Activated CD4-positive, alpha-beta T cell treated with anti-CD3 and anti-CD28 coated beads, Interleukin-2, amount 10 ng/mL, durations not matched to agents 7 days and 5 days (primary cell): ENCODE measurements at regions not wholly inside any gene's neighbourhood (a gene's known extent, or its start where the extent isn't known, plus 50 kb on each side); places are given as distances from the start of the nearest gene placed in this dataset.
A peak's percentile ranks its signal among the peaks of the same experiment; 100 is the strongest.
"Not testable (repeated sequence)": the region's sequence is repeated elsewhere in the genome, so short reads cannot be mapped to it uniquely, and the experiment has no call there.

ENCODE experiments used
- CTCF ChIA-PET: fragments of 350-600 bp; sonication (Branson Sonifier 250); formaldehyde crosslinking; loops from one replicate; lab custom pipeline; 2021; ENCODE audit warnings: antibody characterized with exemption; lab: Charles Lee
- POLR2A ChIA-PET: fragments of 350-600 bp; sonication (Branson Sonifier 250); formaldehyde crosslinking; loops from one replicate; lab custom pipeline; 2021; ENCODE audit warnings: antibody characterized with exemption; lab: Charles Lee
- DNase-seq: peaks from one replicate; pipeline ENCODE4 v3.0.0-alpha.2; 2020
- H3K27ac Mint-ChIP-seq: one replicate; pipeline ENCODE4 v1.8.0; 2021; ENCODE audit warnings: mild to moderate bottlenecking, moderate library complexity, mixed read lengths
- H3K27me3 Mint-ChIP-seq: one replicate; pipeline ENCODE4 v1.8.0; 2021; ENCODE audit warnings: mixed read lengths
- H3K36me3 Mint-ChIP-seq: one replicate; pipeline ENCODE4 v1.8.0; 2021; ENCODE audit warnings: low read depth, mixed read lengths
- H3K4me1 Mint-ChIP-seq: one replicate; pipeline ENCODE4 v1.8.0; 2021; ENCODE audit warnings: mixed read lengths
- H3K4me3 Mint-ChIP-seq: one replicate; pipeline ENCODE4 v1.8.0; 2021; ENCODE audit warnings: mild to moderate bottlenecking, moderate library complexity, mixed read lengths
- H3K9me3 Mint-ChIP-seq: one replicate; pipeline ENCODE4 v1.8.0; 2021; ENCODE audit warnings: mixed read lengths

- ChIA-PET CTCF (interaction anchor here (1.4 kb wide), 1 partner anchor 10 kb away, joined by 6 read pairs; no protein-coding TSS in a partner anchor), POLR2A (no interaction called here)
- no peak overlapping the region for H3K27ac Mint-ChIP-seq
- peaks cover 18% of the 10 kb centered on the region for H3K27me3 Mint-ChIP-seq
- H3K9me3 Mint-ChIP-seq, result no peaks in the 10 kb centered on the region
- peaks cover 18% of the 10 kb centered on the region for H3K4me1 Mint-ChIP-seq
- no peak overlapping the region for H3K4me3 Mint-ChIP-seq
- H3K36me3 Mint-ChIP-seq, result no peaks in the 10 kb centered on the region
- peak; percentile 22 for DNase-seq
Measured at GRCh38 chr5:79924936-79925893, 65.8 kb downstream of the MTX3 start.

GRCh38 chr5:79923431-79923830 lies 67.6 kb downstream of the MTX3 start:
- no peak overlapping the region for H3K27ac Mint-ChIP-seq
- H3K4me1 Mint-ChIP-seq, result peaks cover 12% of the 10 kb centered on the region
- DNase-seq, result no peak
- no peak overlapping the region for H3K4me3 Mint-ChIP-seq
- H3K27me3 Mint-ChIP-seq, result peaks cover 18% of the 10 kb centered on the region
- H3K36me3 Mint-ChIP-seq, result no peaks in the 10 kb centered on the region
- ChIA-PET POLR2A (no interaction called here), CTCF (interaction anchor here (1.2 to 1.8 kb wide), 2 partner anchors 12 to 16 kb away, joined by 6 read pairs; no protein-coding TSS in a partner anchor)
- no peaks in the 10 kb centered on the region for H3K9me3 Mint-ChIP-seq

- Mint-ChIP-seq H3K9me3 (no peaks in the 10 kb centered on the region), H3K4me1 (peaks cover 4% of the 10 kb centered on the region), H3K4me3 (no peak overlapping the region), H3K27me3 (peaks cover 21% of the 10 kb centered on the region), H3K36me3 (peaks cover under 1% of the 10 kb centered on the region), H3K27ac (no peak overlapping the region)
- CTCF ChIA-PET, result interaction anchor here (1.2 to 1.8 kb wide), 2 partner anchors 13 to 14 kb away, joined by 3 to 6 read pairs; no protein-coding TSS in a partner anchor
- POLR2A ChIA-PET, result no interaction called here
- DNase-seq, result no peak
Measured at GRCh38 chr5:79922626-79923025, 68.4 kb downstream of the MTX3 start.

DNA sequence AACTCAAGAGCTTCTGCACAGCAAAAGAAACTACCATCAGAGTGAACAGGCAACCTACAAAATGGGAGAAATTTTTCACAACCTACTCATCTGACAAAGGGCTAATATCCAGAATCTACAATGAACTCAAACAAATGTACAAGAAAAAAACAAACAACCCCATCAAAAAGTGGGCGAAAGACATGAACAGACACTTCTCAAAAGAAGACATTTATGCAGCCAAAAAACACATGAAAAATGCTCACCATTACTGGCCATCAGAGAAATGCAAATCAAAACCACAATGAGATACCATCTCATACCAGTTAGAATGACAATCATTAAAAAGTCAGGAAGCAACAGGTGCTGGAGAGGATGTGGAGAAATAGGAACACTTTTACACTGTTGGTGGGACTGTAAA lies 83.6 kb downstream of the MTX3 start:
- CTCF ChIA-PET, result not testable (repeated sequence)

DNA sequence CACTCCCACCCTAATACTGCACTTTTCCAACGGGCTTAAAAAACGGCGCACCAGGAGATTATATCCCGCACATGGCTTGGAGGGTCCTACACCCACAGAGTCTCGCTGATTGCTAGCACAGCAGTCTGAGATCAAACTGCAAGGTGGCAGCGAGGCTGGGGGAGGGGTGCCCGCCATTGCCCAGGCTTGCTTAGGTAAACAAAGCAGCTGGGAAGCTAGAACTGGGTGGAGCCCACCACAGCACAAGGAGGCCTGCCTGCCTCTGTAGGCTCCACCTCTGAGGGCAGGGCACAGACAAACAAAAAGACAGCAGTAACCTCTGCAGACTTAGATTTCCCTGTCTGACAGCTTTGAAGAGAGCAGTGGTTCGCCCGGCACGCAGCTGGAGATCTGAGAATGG lies 88.5 kb downstream of the MTX3 start:
- DNase-seq, H3K4me3 Mint-ChIP-seq, H3K9me3 Mint-ChIP-seq, H3K36me3 Mint-ChIP-seq, H3K27ac Mint-ChIP-seq, CTCF ChIA-PET, POLR2A ChIA-PET, H3K4me1 Mint-ChIP-seq: not testable (repeated sequence)
- peaks cover 24% of the 10 kb centered on the region for H3K27me3 Mint-ChIP-seq

More for the DNA sequence above, 83.6 kb downstream of the MTX3 start:
- H3K9me3 Mint-ChIP-seq, POLR2A ChIA-PET, H3K27me3 Mint-ChIP-seq, H3K27ac Mint-ChIP-seq, H3K4me3 Mint-ChIP-seq, H3K4me1 Mint-ChIP-seq, DNase-seq, H3K36me3 Mint-ChIP-seq: not testable (repeated sequence)

- Mint-ChIP-seq H3K36me3 (no peaks in the 10 kb centered on the region), H3K4me1 (no peaks in the 10 kb centered on the region), H3K9me3 (no peaks in the 10 kb centered on the region), H3K27ac (no peak overlapping the region), H3K27me3 (peaks cover 29% of the 10 kb centered on the region), H3K4me3 (no peak overlapping the region)
- ChIA-PET CTCF (no interaction called here), POLR2A (no interaction called here)
- DNase-seq, result no peak
Measured at GRCh38 chr5:79901631-79902030, 89.4 kb downstream of the MTX3 start.

DNA sequence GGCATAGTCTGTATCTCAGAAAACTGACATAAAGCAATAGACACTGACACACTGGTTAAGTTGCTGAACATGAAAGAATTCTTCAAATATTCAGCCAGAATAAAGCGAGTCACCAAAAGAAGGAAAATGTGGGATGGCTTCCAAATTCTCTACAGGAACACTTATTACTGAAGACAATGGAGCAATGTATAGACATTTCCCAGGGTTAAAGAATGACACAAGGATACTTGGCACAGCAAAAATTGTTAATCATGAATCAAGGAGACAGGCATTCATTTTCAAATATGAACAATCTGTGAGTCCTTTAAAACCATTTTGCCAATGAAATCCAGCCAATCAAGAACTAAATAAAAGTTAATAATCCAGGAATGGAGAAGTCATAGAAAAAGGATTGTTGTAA lies 92.5 kb downstream of the MTX3 start:
- H3K36me3 Mint-ChIP-seq, result no peaks in the 10 kb centered on the region

DNA sequence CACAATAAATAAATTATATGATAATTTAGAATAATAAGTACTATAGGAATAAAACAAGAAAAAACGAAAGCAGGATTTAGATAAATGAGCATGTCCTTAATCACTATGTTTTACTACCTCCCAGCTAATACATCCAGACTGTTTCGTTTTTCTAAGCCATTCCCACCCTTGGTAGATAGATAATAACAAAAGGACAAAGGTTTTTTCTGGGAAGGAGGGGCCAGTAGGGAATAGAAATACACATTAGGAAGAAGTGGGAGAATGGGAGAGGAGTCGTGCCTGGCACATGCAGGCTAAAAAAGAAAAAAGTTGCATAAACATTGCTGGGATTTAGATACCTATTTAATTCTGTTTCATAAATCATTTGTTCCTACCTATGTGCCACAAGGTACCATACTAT lies 97.1 kb downstream of the MTX3 start:
- no peak overlapping the region for H3K4me3 Mint-ChIP-seq
- H3K27me3 Mint-ChIP-seq, result peaks cover 44% of the 10 kb centered on the region
- no peak overlapping the region for H3K27ac Mint-ChIP-seq
- H3K36me3 Mint-ChIP-seq, result no peaks in the 10 kb centered on the region
- no peaks in the 10 kb centered on the region for H3K4me1 Mint-ChIP-seq
- no peak for DNase-seq
- ChIA-PET CTCF (no interaction called here), POLR2A (no interaction called here)
- no peaks in the 10 kb centered on the region for H3K9me3 Mint-ChIP-seq

More for the DNA sequence above, 92.5 kb downstream of the MTX3 start:
- ChIA-PET POLR2A (no interaction called here), CTCF (no interaction called here)
- no peak overlapping the region for H3K4me3 Mint-ChIP-seq
- H3K27ac Mint-ChIP-seq, result no peak overlapping the region
- H3K27me3 Mint-ChIP-seq, result peaks cover 43% of the 10 kb centered on the region
- no peaks in the 10 kb centered on the region for H3K4me1 Mint-ChIP-seq
- H3K9me3 Mint-ChIP-seq, result no peaks in the 10 kb centered on the region
- no peak for DNase-seq

DNA sequence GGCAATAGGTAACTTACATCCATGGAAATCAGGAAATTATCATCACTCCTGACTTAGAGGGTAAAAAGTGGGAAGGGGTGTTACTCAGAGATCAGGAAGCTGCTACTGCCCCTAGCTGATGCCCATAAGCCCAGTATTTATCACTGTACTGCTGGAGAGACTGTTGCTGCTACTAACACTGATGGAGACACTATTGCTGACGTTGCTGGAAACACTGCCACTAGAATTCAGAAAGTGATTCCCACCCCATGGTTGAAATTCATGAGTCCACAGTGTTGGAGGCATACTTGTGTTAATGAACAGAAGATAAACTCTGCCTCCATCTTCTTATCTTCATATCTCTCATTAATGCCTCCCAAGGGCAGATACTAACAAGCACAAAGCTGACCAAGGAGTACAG lies 97.6 kb downstream of the MTX3 start:
- peaks cover 39% of the 10 kb centered on the region for H3K27me3 Mint-ChIP-seq
- no peaks in the 10 kb centered on the region for H3K9me3 Mint-ChIP-seq
- POLR2A ChIA-PET, result no interaction called here
- no peaks in the 10 kb centered on the region for H3K4me1 Mint-ChIP-seq
- H3K36me3 Mint-ChIP-seq, result no peaks in the 10 kb centered on the region
- H3K4me3 Mint-ChIP-seq, result no peak overlapping the region
- CTCF ChIA-PET, result no interaction called here
- no peak overlapping the region for H3K27ac Mint-ChIP-seq
- DNase-seq, result no peak

- Mint-ChIP-seq H3K4me1 (no peaks in the 10 kb centered on the region), H3K36me3 (no peaks in the 10 kb centered on the region), H3K9me3 (peaks cover 14% of the 10 kb centered on the region), H3K27me3 (peaks cover 26% of the 10 kb centered on the region), H3K4me3 (no peak overlapping the region), H3K27ac (no peak overlapping the region)
- ChIA-PET POLR2A (no interaction called here), CTCF (no interaction called here)
- DNase-seq, result no peak
Measured at GRCh38 chr5:79890930-79891249, 100.2 kb downstream of the MTX3 start.

- ChIA-PET POLR2A (no interaction called here), CTCF (no interaction called here)
- H3K27me3 Mint-ChIP-seq, result peaks cover 20% of the 10 kb centered on the region
- no peak for DNase-seq
- no peak overlapping the region for H3K4me3 Mint-ChIP-seq
- no peak overlapping the region for H3K27ac Mint-ChIP-seq
- no peaks in the 10 kb centered on the region for H3K4me1 Mint-ChIP-seq
- H3K9me3 Mint-ChIP-seq, result peaks cover 14% of the 10 kb centered on the region
- no peaks in the 10 kb centered on the region for H3K36me3 Mint-ChIP-seq
Measured at GRCh38 chr5:79890119-79890929, 100.7 kb downstream of the MTX3 start.

DNA sequence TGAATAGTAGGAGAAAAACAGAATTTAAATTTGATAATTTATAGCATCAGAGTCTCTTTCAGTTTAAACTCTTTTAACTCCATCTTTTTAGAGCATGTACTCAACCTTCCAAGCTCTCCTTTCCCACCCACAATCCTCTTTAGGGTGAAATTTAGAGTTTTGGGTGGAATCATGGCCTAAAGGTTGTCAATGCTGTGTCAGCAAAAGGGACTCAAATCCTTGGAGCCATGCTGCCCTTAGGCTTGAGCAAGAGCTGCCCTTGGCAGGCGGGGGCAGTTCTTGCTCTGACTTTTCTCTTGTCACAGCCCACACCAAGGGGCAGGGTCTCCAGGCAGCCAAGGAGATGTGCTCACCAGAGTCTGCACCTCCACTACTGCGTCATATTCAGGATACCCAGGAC lies 102.4 kb downstream of the MTX3 start:
- Mint-ChIP-seq H3K4me1 (peaks cover 4% of the 10 kb centered on the region), H3K27ac (no peak overlapping the region), H3K36me3 (no peaks in the 10 kb centered on the region), H3K27me3 (peaks cover 9% of the 10 kb centered on the region), H3K4me3 (no peak overlapping the region), H3K9me3 (peaks cover 14% of the 10 kb centered on the region)
- CTCF ChIA-PET, result interaction anchor here (1.4 kb wide), 1 partner anchor 19 kb away, joined by 4 read pairs; no protein-coding TSS in a partner anchor
- DNase-seq, result no peak
- POLR2A ChIA-PET, result no interaction called here
